ENCODE measurements at regions not wholly inside any gene's neighbourhood (a gene's known extent, or its start where the extent isn't known, plus 50 kb on each side); places are given as distances from the start of the nearest gene placed in this dataset.

GRCh38 chr5:111950660-111951059, 193.7 kb upstream of the NREP start:
- H3K4me3 ChIP-seq (ENCODE audit: low read length), result no peak overlapping the region
- ChIA-PET CTCF (no interaction called here), POLR2A (no interaction called here)
- peaks cover 0 to 3% of the 10 kb centered on the region in 2 experiments for H3K27me3 ChIP-seq (ENCODE audit: control insufficient read depth in 1 of 2, insufficient read depth in 2 of 2, low read length in 2 of 2)
- peaks cover 7% of the 10 kb centered on the region for H3K27me3 Mint-ChIP-seq
- H3K4me1 Mint-ChIP-seq (ENCODE audit: low read depth), result no peaks in the 10 kb centered on the region
- intact Hi-C loops (cut with DNase I, micrococcal nuclease), result no loop called here
- H3K36me3 Mint-ChIP-seq (ENCODE audit: low read depth), result no peaks in the 10 kb centered on the region
- no peaks in the 10 kb centered on the region for H3K9me3 Mint-ChIP-seq
- no peak for TF ChIP-seq CTCF (IDR thresholded peaks at IDR 0.05)
- H3K4me3 Mint-ChIP-seq, result no peak overlapping the region
- no peak overlapping the region for H3K27ac ChIP-seq (ENCODE audit: low read depth in 1 of 2, low read length in 2 of 2)
- no peaks in the 10 kb centered on the region for H3K36me3 ChIP-seq (ENCODE audit: insufficient read depth, low read length)
- DNase-seq, result no peak
- no peak for ATAC-seq (ENCODE audit: poor library complexity)
- H3K27ac Mint-ChIP-seq, result no peak overlapping the region
- H3K4me1 ChIP-seq (ENCODE audit: insufficient read depth, low read length), result no peaks in the 10 kb centered on the region
- H3K9me3 ChIP-seq (ENCODE audit: control insufficient read depth in 1 of 2, insufficient read depth in 1 of 2, low read length in 2 of 2), result no peaks in the 10 kb centered on the region

- Mint-ChIP-seq H3K9me3 (no peaks in the 10 kb centered on the region), H3K4me3 (no peak overlapping the region), H3K36me3 (ENCODE audit: low read depth) (no peaks in the 10 kb centered on the region), H3K4me1 (ENCODE audit: low read depth) (no peaks in the 10 kb centered on the region), H3K27ac (no peak overlapping the region), H3K27me3 (no peaks in the 10 kb centered on the region)
- Histone ChIP-seq H3K36me3 (ENCODE audit: insufficient read depth, low read length) (no peaks in the 10 kb centered on the region), H3K9me3 (ENCODE audit: control insufficient read depth in 1 of 2, insufficient read depth in 1 of 2, low read length in 2 of 2) (no peaks in the 10 kb centered on the region), H3K27ac (ENCODE audit: low read depth in 1 of 2, low read length in 2 of 2) (no peak overlapping the region), H3K4me1 (ENCODE audit: insufficient read depth, low read length) (no peaks in the 10 kb centered on the region), H3K4me3 (ENCODE audit: low read length) (no peak overlapping the region), H3K27me3 (ENCODE audit: control insufficient read depth in 1 of 2, insufficient read depth in 2 of 2, low read length in 2 of 2) (no peaks in the 10 kb centered on the region)
- intact Hi-C loops (cut with DNase I, micrococcal nuclease), result no loop called here
- ChIA-PET POLR2A (no interaction called here), CTCF (no interaction called here)
- ATAC-seq (ENCODE audit: poor library complexity) (no peak), DNase-seq (no peak)
- no peak for TF ChIP-seq CTCF (IDR thresholded peaks at IDR 0.05)
These were observed 191.3 kb upstream of the NREP start for GRCh38 chr5:111948092-111948841.

GRCh38 chr5:111946556-111946955, 189.6 kb upstream of the NREP start:
- Mint-ChIP-seq H3K4me3 (no peak overlapping the region), H3K36me3 (ENCODE audit: low read depth) (no peaks in the 10 kb centered on the region), H3K27ac (no peak overlapping the region), H3K9me3 (no peaks in the 10 kb centered on the region), H3K4me1 (ENCODE audit: low read depth) (no peaks in the 10 kb centered on the region), H3K27me3 (no peaks in the 10 kb centered on the region)
- ChIA-PET POLR2A (no interaction called here), CTCF (no interaction called here)
- H3K27me3 ChIP-seq (ENCODE audit: control insufficient read depth in 1 of 2, insufficient read depth in 2 of 2, low read length in 2 of 2), result no peaks in the 10 kb centered on the region
- H3K36me3 ChIP-seq (ENCODE audit: insufficient read depth, low read length), result no peaks in the 10 kb centered on the region
- intact Hi-C loops (cut with DNase I, micrococcal nuclease), result no loop called here
- H3K4me1 ChIP-seq (ENCODE audit: insufficient read depth, low read length), result no peaks in the 10 kb centered on the region
- H3K9me3 ChIP-seq (ENCODE audit: control insufficient read depth in 1 of 2, insufficient read depth in 1 of 2, low read length in 2 of 2), result no peaks in the 10 kb centered on the region
- TF ChIP-seq CTCF (IDR thresholded peaks at IDR 0.05), result no peak
- H3K27ac ChIP-seq (ENCODE audit: low read depth in 1 of 2, low read length in 2 of 2), result no peak overlapping the region
- DNase-seq (no peak), ATAC-seq (ENCODE audit: poor library complexity) (no peak)
- H3K4me3 ChIP-seq (ENCODE audit: low read length), result no peak overlapping the region

Data from CD4-positive, alpha-beta T cell (primary cell).